Loucy (cell line): ENCODE measurements at regions not wholly inside any gene's neighbourhood (a gene's known extent, or its start where the extent isn't known, plus 50 kb on each side); places are given as distances from the start of the nearest gene placed in this dataset.

Experiments used
- EZH2phosphoT487 ChIP-seq: fragments of 200-600 bp; IDR thresholded peaks from 2 replicates; pipeline ENCODE4 v1.6.1; 2018; ENCODE audit warnings: antibody characterized with exemption, mild to moderate bottlenecking, moderate library complexity, borderline replicate concordance
- TF ChIP-seq, protein P1 (sequence below): fragments of 200-600 bp; sonication (generic); conservative IDR thresholded peaks from 2 replicates; pipeline ENCODE4 v1.5.1; 2014; ENCODE audit warnings: mild to moderate bottlenecking, antibody characterized with exemption, low read length

DNA sequence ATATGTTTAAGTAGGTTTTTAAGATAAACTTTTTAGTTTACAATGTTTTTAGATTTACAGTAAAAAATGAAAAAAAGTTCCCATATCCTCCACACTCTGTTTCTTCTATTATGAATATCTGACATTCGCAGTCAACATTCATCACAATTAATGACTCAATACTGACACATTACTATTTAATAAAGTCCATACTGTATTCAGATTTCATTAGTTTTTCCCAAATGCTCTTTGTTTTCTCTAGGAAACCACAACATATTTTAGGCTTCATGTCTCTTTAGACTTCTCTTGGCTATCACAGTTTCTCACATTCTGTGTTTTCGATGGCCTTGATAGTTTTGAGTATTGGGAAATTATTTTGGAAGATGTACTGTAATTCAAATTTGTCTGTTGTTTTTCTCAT is 399.8 kb downstream of the SLC6A15 start:
- TF ChIP-seq, protein P1, sequence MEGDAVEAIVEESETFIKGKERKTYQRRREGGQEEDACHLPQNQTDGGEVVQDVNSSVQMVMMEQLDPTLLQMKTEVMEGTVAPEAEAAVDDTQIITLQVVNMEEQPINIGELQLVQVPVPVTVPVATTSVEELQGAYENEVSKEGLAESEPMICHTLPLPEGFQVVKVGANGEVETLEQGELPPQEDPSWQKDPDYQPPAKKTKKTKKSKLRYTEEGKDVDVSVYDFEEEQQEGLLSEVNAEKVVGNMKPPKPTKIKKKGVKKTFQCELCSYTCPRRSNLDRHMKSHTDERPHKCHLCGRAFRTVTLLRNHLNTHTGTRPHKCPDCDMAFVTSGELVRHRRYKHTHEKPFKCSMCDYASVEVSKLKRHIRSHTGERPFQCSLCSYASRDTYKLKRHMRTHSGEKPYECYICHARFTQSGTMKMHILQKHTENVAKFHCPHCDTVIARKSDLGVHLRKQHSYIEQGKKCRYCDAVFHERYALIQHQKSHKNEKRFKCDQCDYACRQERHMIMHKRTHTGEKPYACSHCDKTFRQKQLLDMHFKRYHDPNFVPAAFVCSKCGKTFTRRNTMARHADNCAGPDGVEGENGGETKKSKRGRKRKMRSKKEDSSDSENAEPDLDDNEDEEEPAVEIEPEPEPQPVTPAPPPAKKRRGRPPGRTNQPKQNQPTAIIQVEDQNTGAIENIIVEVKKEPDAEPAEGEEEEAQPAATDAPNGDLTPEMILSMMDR = no peak
- no peak for TF ChIP-seq EZH2phosphoT487
